Stomach (tissue), 4 donors: ENCODE measurements at regions not wholly inside any gene's neighbourhood (a gene's known extent, or its start where the extent isn't known, plus 50 kb on each side); places are given as distances from the start of the nearest gene placed in this dataset.

ENCODE experiments used
- CTCF ChIP-seq, 7 experiments: fragments of 450-650 bp in 4 of 7; fragments of 200-600 bp in 3 of 7; sonication (generic) in 3 of 7; IDR thresholded peaks; one replicate each; pipeline ENCODE4 v1.5.1; 2016 to 2019; ENCODE audit warnings: antibody characterized with exemption in 7 of 7, control low read depth in 2 of 7, mild to moderate bottlenecking in 1 of 7
- EP300 ChIP-seq: sonication (generic); formaldehyde crosslinking; IDR thresholded peaks from one replicate; pipeline ENCODE4 v1.6.1; 2017; ENCODE audit warnings: antibody characterized with exemption
- POLR2A ChIP-seq, 4 donors: fragments of 450-650 bp; IDR thresholded peaks; one replicate each; pipeline ENCODE4 v1.6.1; 2016; ENCODE audit warnings: antibody characterized with exemption in 4 of 4, control low read depth in 2 of 4, mild to moderate bottlenecking in 1 of 4, moderate library complexity in 1 of 4

DNA sequence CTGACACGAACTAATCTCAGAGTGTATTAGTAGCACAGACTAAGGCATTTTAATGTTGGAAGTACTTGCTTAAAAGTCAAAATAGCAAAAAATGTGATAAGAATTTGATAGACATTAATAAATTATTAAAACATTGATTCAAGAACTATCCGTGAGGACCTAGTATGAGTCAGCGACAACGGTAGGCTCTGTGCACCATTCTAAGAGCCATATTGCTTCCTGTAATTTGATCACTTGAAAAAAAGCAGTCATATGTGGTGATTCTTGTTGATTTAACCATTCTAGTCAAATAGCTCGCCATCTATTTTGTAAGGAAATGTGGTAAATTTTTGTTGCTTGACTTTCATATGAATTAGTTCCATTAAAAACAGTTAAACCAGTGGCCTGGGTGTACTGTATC lies 534.9 kb upstream of the ARRDC4 start:
- TF ChIP-seq CTCF (IDR thresholded peaks at IDR 0.05) (no peak), POLR2A (IDR thresholded peaks at IDR 0.05) (no peak), EP300 (no peak)
